Upper lobe of left lung (tissue), 4 donors: ENCODE measurements at regions not wholly inside any gene's neighbourhood (a gene's known extent, or its start where the extent isn't known, plus 50 kb on each side); places are given as distances from the start of the nearest gene placed in this dataset.

ENCODE experiments used
- EP300 ChIP-seq, 4 donors: sonication (generic); formaldehyde crosslinking; IDR thresholded peaks; one replicate each; pipeline ENCODE4 v1.5.1; 2017; ENCODE audit warnings: antibody characterized with exemption in 4 of 4, control low read depth in 2 of 4
- TF ChIP-seq, protein P1 (sequence below), 6 experiments: fragments of 450-650 bp in 4 of 6; fragments of 200-600 bp in 2 of 6; sonication (generic) in 2 of 6; IDR thresholded peaks; one replicate each; pipeline ENCODE4 v1.5.1; 2016 to 2019; ENCODE audit warnings: antibody characterized with exemption in 6 of 6

DNA sequence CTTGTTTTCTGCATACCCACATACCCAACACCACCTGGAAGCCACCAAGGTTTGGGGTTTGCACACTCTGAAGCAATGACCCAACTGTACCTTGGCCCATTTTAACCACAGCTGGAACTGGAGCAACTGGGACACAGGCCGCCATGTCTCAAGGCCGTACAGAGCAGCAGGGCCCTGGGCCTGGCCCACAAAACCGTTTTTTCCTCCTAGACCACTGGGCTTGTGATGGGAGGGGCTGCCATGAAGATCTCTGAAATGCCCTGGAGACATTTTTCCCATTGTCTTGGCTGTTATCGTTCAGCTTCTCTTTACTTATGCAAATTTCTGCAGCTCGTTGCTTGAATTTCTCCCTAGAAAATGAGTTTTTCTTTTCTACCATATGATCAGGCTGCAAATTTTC is 96.7 kb upstream of the PLEKHA5 start:
- no peak for TF ChIP-seq EP300 (IDR thresholded peaks at IDR 0.05)
- TF ChIP-seq, protein P1, sequence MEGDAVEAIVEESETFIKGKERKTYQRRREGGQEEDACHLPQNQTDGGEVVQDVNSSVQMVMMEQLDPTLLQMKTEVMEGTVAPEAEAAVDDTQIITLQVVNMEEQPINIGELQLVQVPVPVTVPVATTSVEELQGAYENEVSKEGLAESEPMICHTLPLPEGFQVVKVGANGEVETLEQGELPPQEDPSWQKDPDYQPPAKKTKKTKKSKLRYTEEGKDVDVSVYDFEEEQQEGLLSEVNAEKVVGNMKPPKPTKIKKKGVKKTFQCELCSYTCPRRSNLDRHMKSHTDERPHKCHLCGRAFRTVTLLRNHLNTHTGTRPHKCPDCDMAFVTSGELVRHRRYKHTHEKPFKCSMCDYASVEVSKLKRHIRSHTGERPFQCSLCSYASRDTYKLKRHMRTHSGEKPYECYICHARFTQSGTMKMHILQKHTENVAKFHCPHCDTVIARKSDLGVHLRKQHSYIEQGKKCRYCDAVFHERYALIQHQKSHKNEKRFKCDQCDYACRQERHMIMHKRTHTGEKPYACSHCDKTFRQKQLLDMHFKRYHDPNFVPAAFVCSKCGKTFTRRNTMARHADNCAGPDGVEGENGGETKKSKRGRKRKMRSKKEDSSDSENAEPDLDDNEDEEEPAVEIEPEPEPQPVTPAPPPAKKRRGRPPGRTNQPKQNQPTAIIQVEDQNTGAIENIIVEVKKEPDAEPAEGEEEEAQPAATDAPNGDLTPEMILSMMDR (IDR thresholded peaks at IDR 0.05): no peak
